ENCODE measurements at regions not wholly inside any gene's neighbourhood (a gene's known extent, or its start where the extent isn't known, plus 50 kb on each side); places are given as distances from the start of the nearest gene placed in this dataset.

GRCh38 chr5:79851391-79851863 is 139.6 kb downstream of the MTX3 start:
- no peak for TF ChIP-seq KLF11 (CRISPR knock-in tag; IDR thresholded peaks at IDR 0.05)
- TF ChIP-seq ZNF704 (CRISPR knock-in tag; IDR thresholded peaks at IDR 0.05; ENCODE audit: borderline replicate concordance): no peak
- no peak for TF ChIP-seq HCFC1 (IDR thresholded peaks at IDR 0.05; ENCODE audit: low read depth, low read length)
- TF ChIP-seq ZNF367 (CRISPR knock-in tag; IDR thresholded peaks at IDR 0.05; ENCODE audit: borderline replicate concordance): no peak
- no peak for TF ChIP-seq ZNF3 (CRISPR knock-in tag; IDR thresholded peaks at IDR 0.05)
- TF ChIP-seq NFE2L1 (CRISPR knock-in tag; IDR thresholded peaks at IDR 0.05; ENCODE audit: borderline replicate concordance): no peak
- no peak for TF ChIP-seq ZNF382 (CRISPR knock-in tag; IDR thresholded peaks at IDR 0.05; ENCODE audit: borderline replicate concordance)
- no peak for TF ChIP-seq ZNF891 (CRISPR knock-in tag; IDR thresholded peaks at IDR 0.05)
- no peak for TF ChIP-seq IRF2 (CRISPR knock-in tag; IDR thresholded peaks at IDR 0.05)
- no peak for TF ChIP-seq ZNF503 (CRISPR knock-in tag; IDR thresholded peaks at IDR 0.05)
- TF ChIP-seq ZNF33A (CRISPR knock-in tag; IDR thresholded peaks at IDR 0.05; ENCODE audit: borderline replicate concordance): no peak
- TF ChIP-seq IKZF1 (IDR thresholded peaks at IDR 0.05): no peak
- no peak for TF ChIP-seq MTERF4 (CRISPR knock-in tag; IDR thresholded peaks at IDR 0.05)
- no peak for TF ChIP-seq ATF2 (CRISPR knock-in tag; IDR thresholded peaks at IDR 0.05)
- TF ChIP-seq ZNF18 (CRISPR knock-in tag; IDR thresholded peaks at IDR 0.05; ENCODE audit: insufficient replicate concordance): no peak
- no peak for TF ChIP-seq CREB3 (CRISPR knock-in tag; IDR thresholded peaks at IDR 0.05)
- TF ChIP-seq SOX6 (IDR thresholded peaks at IDR 0.05): no peak
- no peak for TF ChIP-seq SOX6 (CRISPR knock-in tag; IDR thresholded peaks at IDR 0.05)
- no peak for TF ChIP-seq GZF1 (CRISPR knock-in tag; IDR thresholded peaks at IDR 0.05)
- in situ Hi-C loops (cut with HindIII; ENCODE audit: extremely low pct_ligation_motif_present, low pct_unique_long_range_greater_than_20kb) (loop anchor here (10.0 kb wide), 1 partner anchor 147 kb away; no protein-coding TSS in a partner anchor), intact Hi-C loops (cut with micrococcal nuclease; ENCODE audit: unreplicated experiment) (no loop called here)
- DNase-seq (ENCODE audit: low spot score) (no peak), ATAC-seq (no peak), FAIRE-seq (no peak)
- ChIA-PET POLR2A (no interaction called here), CTCF (ENCODE audit: low intra/inter-chr PET ratio, low total read pairs) (no interaction called here)
- H3K27ac ChIP-seq (ENCODE audit: extremely low read length, insufficient read depth, low read length): no peak overlapping the region
- H3K79me2 ChIP-seq (ENCODE audit: insufficient read depth, low read length): no peaks in the 10 kb centered on the region
- H3K4me3 ChIP-seq (replicated peaks in 1 of 3; ENCODE audit: insufficient read depth in 1 of 3, low read depth in 2 of 3, low read length in 3 of 3): no peak overlapping the region
- no TSS peak for BruUV-seq (replicated peaks)
- H3K27me3 ChIP-seq (ENCODE audit: control insufficient read depth in 1 of 2, insufficient read depth in 2 of 2, low read length in 2 of 2): peaks cover 2 to 42% of the 10 kb centered on the region in 2 experiments; a peak in 3 of 5 replicates
- no peaks in the 10 kb centered on the region for H3K4me1 ChIP-seq (ENCODE audit: insufficient read depth, low read length)
- 31% methylated on average over 5 of the region's 7 CpGs for WGBS (ENCODE audit: low lambda C conversion rate)
- H2AFZ ChIP-seq (ENCODE audit: low read length): no peak overlapping the region
- no peak overlapping the region for H3K4me2 ChIP-seq (ENCODE audit: low read depth, low read length)
- H3K9ac ChIP-seq (ENCODE audit: insufficient read depth, low read depth, low read length): no peak overlapping the region
- no peaks in the 10 kb centered on the region for H3K36me3 ChIP-seq (replicated peaks in 1 of 2; ENCODE audit: control insufficient read depth in 1 of 2, insufficient read depth in 2 of 2, low read length in 2 of 2)
- no peaks in the 10 kb centered on the region for H3K9me3 ChIP-seq (ENCODE audit: low read length)
- H4K20me1 ChIP-seq (ENCODE audit: insufficient read depth, low read length): no peaks in the 10 kb centered on the region
